NCI-H2227 (cell line): ENCODE measurements at regions not wholly inside any gene's neighbourhood (a gene's known extent, or its start where the extent isn't known, plus 50 kb on each side); places are given as distances from the start of the nearest gene placed in this dataset.

Experiments
- DNase-seq: peaks from one replicate; lab custom pipeline; 2025; ENCODE audit not compliant: unreplicated experiment; lab: John Stamatoyannopoulos, UW

GRCh38 chr14:25800841-25801240 is 750.9 kb upstream of the STXBP6 start:
- no peak for DNase-seq

GRCh38 chr14:25788252-25788651 is 738.3 kb upstream of the STXBP6 start:
- no peak for DNase-seq

GRCh38 chr14:25765909-25766308 is 716.0 kb upstream of the STXBP6 start:
- no peak for DNase-seq

GRCh38 chr14:25759920-25760655 is 710.1 kb upstream of the STXBP6 start:
- DNase-seq = no peak

GRCh38 chr14:25759256-25759655 is 709.3 kb upstream of the STXBP6 start:
- no peak for DNase-seq

- no peak for DNase-seq
Observed at GRCh38 chr14:25757364-25757763, 707.4 kb upstream of the STXBP6 start.

- DNase-seq = no peak
Observed at GRCh38 chr14:25756876-25757275, 706.9 kb upstream of the STXBP6 start.

GRCh38 chr14:25753130-25753529 is 703.2 kb upstream of the STXBP6 start:
- DNase-seq = no peak

- DNase-seq = no peak
Observed at GRCh38 chr14:25750436-25750835, 700.5 kb upstream of the STXBP6 start.
